NCI-H1930 (cell line): ENCODE measurements at regions not wholly inside any gene's neighbourhood (a gene's known extent, or its start where the extent isn't known, plus 50 kb on each side); places are given as distances from the start of the nearest gene placed in this dataset.

ENCODE experiments used
- DNase-seq, 2 experiments: peaks; one replicate each; lab custom pipeline; 2025; lab: John Stamatoyannopoulos, UW

DNA sequence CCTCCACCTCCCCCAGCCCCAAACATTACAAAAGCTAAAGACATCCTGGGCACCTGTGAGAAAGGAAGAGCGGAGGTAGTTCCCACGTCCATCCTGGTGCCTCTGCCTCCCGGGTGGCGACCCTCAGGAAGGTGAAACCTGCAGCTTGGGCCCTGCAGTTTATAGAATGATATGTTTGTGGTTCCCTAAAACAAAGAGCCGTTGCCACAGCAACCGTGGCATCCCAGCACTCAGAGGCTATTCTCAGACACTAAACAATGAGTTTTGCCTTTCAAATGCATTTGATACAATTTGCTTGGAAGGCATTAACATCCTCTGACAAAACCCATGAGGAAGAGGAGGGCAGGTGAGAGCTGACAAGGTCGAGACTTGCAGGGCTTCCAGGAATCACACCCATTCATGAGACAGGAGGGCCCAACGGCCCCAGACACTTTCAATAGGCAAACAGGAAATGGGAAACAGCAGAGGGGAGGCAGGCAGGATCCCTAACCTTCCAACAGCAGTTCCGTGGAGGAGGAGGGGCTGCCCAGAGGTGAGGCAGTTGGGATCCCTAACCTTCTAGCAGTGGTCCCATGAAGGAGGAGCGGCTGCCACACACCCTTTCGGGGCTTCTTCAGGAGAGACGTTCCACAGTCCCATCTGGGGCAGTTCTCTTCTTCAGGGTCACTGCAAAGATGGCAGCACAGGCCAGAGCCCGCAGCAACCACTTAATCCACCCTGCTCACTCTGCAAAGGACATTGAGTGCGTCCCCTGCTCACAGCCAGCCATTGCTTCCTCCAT, 379.2 kb downstream of the SHANK2 start:
- no peak for DNase-seq

DNA sequence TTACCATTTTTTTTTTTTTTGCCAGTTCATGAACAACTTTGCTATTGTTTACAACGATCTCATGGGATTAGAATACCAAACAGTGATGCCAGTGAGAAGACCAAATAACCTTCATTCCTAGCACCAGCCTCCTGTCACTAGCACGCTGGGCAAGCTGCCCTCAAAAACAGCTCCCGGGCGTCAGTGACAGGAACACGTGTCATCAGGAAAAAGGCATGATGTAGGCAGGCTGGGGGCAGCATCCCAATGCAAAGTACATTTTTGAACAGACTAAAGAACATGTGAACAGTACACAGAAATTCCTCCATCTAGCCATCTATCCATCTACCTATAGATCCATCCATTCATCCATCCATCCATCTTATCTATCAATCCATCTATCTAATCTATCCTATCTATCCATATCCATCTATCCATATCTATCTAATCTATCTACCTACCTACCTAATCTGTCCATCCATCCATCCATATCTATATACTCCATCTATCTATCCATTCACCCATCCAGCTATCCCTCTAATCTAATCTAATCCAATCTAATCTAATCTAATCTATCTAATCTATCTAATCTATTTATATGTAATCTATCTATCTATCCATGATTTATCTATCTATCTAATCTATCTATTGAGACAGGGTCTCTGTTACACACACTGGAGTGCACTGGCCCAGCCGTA, 378.5 kb downstream of the SHANK2 start:
- DNase-seq, result no peak

DNA sequence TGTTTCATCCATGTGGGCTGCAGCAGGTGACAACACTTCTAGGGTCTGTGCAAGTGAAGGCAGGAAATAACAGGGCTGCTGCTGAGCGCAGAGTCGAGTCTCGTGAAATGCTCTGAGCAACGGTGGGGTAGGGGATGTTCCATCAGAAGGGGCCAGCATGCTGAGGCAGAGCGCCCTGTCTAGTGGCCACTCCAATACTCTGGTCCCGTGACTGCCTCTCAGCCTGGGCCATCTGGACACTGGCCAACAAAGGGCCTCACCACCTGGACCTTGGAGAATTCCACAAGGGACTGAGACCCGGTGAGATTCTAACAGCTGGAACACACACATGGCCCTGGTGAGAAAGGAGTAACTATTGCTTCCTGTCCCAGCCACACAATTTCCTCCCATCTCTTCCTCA, 375.7 kb downstream of the SHANK2 start:
- DNase-seq, result no peak

DNA sequence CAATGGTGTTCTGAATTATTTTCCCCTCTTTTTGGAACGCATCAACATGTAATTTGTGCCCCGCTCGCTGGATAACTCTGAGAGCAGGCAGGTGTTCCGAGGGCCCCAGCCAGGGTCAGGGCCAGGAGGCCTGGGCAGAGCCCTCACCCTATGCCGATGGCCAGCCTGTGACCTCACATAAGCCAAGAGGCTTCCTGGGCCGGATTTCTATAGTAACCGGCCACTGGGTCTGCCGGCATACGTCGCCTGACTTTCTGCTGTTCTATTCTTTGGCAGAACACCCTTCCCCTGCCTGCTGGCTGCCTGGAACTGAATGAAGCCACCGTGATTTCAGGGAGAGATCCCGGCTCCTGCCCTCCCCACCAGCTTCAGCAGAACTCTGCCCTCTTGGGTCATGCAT, 375.2 kb downstream of the SHANK2 start:
- no peak for DNase-seq

DNA sequence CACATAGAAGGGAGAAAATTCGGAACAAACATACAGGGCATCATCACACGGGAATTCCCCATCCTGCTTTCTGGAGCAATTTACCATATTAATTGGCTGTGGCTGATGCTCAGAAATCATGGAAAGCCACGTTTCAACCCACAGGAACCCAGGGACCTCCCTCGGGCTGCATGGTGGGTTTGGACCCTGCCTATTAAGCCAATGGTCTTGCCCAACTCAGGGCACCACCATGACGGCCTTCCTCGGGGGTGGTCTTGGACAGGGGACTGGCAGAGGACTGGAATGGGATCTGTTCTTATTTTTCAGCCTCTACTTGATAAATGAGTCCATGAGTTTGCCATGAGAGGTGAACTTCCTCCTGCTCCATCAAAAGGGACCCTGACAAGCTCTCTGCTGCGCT, 374.0 kb downstream of the SHANK2 start:
- no peak for DNase-seq

DNA sequence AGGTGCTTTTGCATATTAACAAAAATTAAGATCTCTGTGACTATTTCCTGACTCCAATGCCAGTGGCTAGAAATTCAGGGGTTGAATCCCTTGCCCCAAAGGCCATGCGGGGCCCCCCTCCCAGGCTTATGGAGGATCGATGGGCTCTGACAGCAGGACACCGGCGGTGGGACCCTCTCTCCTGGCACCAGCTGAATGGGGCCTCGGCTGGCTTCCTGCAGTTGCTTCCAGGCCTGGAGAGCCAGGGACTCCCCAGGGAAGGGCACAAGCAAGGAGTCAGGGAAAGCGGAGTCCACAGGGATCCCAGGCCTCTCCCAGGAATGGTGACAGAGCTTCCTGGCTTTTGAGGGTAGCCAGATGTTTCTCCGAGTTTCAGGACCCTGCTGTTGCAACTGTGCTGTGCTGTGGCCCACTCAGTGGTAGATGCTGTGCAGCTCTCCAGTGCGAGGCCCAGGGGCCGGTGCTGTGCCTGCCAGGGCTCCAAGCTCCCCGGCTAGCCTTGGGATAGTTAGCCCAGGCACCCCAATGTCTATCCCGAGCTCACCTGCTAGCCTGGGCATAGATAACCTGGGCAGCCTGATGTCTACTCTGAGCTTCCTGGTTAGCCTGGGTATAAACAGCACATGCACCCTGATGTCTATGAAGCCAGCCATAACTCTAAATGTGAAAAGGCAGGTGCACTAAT, 372.6 kb downstream of the SHANK2 start:
- DNase-seq, result no peak

DNA sequence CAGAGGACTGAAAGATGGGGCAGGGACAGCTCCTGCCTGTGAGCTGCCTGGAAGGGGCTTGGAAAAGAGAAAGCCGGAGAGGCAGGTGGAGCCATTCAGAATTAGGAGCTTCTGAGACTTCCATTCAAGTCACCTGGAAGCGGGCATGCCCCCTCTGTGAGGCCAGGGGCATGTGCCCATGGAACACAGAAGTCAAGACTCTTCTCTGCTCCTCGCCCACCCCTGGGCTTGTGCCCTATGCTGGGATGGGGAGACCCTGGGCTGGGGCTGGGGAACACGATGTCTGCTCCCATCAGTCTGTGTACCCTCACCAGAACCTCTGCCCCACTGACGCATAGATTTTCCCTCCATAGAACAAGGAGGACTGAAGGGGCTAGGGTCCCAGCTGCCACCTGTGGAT, 372.0 kb downstream of the SHANK2 start:
- no peak for DNase-seq

DNA sequence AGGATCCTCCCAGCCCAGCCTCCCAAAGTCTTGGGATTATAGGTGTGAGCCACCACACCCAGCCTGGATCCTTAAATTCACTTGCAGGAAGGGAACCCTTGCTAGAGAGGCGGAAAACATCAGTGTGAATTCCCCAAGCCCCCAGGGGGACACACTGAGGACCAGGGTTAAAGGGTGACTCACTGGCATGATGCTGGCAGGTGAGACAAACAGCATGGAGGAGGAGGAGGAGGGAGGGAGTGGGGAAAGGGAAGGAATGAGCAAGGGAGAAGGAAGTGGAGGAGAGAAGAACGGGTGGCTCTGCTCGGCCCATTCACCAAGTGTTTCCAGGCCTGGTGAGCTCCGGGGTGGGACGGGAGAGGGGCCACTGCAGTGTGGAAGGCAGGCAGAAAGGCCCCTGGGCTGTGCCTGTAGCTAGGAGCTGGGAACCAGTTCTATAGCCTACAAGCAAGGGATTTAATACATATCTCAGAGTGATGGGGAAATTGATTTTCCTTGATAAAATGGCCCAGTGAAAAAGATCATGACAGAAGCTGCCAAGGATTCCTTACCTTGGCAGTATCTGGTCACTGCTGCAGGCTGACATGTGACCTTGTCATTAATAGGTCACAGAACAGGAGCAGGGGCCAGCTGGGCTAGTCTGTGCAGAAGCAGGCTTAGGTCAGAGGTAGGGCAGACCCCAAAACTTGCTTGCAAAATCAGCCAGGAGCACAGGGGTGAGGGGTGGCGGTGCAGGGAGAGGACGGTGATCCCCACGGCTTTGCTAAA, 370.2 kb downstream of the SHANK2 start:
- DNase-seq, result no peak

DNA sequence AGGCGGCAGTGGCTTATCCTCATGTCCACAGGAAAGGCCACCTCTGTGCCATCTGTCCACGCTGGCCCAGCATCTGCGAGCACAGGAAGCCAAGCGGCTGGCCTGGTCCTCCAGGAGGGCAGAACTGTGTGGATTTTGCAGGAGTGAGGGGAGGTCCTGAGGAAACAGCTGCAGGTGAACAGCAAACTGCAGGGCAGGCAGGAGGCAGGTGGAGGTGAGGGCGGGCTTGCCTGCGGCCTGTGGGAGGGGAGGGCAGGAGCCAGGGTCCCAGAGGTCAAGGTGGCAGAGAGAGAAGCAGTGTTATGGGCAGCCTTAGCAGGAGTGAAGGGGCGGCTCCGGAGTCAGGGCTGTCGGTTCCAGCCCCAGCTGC, 369.7 kb downstream of the SHANK2 start:
- DNase-seq, result no peak

DNA sequence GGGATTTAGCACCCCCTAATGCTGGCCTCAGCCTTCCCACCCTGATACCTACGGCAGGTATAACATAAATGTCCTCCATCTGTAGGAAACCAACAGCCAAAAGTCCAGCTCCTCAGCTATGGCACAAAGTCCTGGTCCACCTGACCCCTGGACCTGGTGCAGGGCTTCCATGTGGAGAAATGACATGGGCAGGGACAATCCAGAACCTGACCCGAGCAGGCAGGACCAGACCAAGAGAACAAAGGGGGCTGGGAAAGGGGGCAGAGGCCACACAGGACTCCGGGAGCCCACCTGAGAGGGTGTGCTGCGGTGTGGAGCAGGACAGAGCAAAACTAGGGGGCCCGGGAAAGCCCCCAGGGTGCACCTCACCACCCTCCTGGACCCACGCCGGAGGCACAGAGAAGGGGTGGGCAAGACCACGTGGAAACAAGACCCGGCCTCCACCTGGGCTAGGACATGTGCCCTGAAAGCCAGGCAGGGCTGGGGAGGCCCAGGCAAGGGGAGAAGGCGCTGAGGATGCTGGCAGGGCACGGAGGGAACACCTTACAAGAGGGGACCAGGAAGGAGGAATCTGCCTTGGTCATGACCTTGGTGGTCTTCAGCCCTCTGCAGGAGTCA, 368.9 kb downstream of the SHANK2 start:
- no peak for DNase-seq

DNA sequence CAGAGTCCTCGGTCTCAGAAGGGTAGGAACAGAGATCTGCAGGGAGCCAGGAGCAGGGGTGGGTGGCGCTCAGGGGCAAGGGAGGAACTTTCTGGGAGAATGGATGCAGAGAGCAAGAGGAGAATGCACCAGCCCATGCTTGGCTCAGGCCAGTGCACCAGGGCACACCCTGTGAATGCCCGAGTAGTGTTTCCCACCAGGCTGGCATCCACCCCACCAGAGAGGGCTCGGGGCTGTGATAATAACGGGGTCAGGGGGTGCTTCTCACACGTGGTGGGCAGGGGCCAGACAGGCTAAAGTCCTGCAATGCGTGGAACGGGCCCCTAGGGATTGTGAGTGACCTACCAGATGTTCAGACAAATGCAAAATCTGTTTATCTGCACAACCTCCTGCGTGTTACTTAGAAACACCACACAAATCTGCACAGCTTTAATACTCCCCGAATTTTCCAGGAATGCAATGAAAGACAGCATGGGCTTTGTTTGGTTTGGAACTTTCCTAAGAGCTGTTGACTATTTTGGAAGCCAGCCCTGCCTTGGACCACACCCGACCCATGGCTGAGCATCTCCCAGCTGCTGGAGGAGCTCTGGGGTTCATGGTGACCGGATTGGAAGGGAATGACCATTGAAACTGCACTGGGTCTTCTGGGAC, 368.3 kb downstream of the SHANK2 start:
- DNase-seq, result no peak

DNA sequence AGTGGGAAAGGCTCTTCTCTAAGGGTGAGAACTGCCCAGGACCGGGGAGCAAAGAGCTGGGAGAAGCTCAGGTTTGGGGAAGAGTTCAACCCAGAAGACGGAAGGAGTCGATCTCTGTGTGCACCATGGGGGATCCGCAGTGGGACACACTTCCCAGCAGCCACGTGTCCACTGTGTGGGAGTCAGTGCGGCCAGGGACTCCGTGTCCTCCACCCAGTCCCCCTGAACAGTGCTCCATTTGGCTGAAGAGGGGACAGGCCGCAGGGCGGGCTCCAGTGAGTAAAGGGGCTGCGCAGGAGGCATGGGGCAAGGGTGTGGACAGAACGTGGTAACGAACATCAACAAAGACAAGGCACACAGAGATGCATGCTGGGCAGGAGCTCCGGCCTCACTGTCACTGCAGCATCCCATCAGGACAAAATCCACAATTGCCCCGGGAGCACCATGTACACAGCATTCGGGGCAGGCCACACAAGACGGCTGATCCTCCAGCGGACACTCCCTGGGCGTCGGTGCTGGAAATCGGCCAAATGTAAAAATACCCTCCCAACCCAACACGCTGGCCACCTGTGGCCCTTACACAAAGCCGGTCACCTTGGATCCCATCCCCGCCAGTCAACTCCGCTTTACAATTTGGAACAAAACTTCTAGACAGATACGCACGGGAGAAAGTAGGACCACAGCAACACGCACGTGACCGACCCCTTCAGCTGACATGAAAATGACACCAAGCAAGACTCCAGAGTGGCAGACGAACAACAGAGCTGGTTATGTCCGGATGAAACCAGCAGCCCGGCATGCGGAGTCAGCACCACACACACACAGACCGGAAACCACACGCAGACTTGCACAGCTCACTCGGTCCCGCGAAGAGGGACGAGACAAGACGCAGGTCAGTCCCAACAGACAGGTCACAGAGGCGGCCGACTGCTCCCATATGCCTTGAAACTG, 366.8 kb downstream of the SHANK2 start:
- DNase-seq, result no peak

DNA sequence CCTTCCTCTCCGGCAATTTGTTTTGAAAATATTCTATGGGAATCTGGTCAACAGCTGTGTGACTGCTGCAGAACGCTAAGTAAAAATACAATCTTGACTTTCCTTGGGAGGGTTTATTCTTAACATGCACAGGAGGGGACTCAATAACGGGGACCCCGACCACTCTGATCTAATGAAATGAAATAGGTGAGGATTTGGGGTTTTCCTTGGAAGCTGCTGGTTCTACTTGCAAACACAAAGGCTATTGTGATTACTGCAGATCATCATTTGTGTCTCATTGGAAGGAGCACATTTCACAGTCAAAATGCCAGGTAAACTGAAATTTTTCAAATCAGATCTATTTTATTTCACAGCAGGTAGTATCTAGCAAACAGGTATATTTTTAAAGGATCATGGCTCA, 366.1 kb downstream of the SHANK2 start:
- no peak for DNase-seq

DNA sequence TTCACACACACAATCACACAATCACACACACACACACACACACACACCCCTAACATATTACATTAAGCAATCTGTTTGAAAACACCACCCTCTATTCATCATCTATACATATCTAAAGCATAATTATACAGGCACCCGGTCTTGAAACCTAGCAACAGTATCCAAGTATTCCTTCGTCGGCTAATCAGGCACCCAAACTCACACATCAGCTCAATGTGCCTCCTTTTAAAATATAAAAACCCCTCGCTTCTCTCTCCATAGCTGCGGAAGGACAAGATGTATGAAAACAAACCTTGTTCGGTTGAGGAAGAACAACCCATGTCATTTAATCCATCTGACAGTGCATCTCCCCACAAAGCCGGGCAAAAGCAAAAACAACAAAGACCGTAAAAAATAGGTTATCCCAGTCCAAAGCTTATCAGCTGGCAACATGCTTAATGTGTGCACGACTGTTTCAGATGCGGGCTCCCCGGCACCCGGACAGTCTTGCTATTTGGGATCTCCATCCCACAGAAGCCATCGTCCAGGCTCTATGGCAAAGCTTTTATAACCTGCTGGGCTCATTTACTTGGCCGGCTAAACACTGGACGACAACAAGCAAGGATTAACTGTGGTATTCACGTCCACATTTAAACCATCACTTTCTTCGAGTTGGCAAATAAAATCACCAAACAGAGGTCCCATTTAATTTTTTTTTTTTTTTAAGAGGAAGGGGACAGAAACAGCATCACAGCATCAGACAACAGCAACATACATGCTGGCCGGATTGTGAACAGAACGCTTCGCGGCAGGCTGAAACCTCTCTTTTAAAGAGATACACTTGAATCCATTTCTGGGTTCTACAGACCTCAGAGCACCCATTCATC, 365.5 kb downstream of the SHANK2 start:
- DNase-seq, result no peak

DNA sequence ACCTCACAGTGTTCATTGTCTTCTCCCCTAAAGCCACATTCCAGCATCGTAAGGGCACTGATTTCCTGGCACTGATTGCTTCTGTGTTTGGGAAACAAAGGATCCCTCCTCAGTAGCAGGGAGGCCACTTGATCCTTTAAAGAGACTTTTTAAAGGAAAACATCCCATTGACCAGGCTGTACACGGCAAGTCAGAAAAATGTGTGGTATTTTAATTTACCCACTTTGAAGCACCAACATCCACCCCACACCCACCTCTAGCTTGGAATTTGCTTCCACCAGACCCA, 364.9 kb downstream of the SHANK2 start:
- DNase-seq, result no peak

DNA sequence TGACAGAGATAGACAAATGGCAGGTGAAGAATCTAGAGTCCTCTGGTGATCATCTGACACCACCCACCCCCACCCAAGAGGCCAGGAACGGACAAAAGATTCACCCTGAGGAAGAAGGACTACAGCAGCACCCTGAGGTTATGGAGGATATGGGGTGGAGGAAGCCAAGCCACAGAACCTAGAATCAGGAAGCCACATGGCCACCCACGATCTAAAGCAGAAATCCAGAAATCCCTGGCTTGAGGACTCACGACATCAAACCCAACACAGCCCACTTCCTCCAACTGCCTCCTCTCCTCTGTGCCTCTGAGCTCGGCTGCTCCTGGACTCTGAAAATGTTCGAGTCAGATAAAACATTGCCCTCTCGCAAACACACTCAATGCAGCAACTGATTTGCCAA, 364.3 kb downstream of the SHANK2 start:
- no peak for DNase-seq

DNA sequence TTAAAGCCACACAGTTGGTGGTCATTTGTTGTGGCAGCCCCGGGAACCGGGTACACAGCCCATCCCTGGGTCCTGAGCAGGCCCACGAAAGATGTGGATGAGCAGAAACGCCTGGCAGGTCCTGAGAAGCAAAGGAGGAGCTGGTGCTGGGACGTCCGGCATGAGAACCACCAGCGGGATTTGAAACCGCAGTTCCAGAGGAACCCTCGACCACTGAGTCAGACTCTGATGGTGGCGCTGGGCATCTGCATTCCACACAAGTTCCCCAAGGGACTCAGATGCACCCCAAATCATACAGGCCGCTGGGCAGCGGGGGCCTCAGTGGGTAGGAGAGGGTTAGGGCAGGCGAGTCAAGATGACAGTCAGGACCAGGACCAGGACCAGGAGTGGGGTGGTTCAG, 363.0 kb downstream of the SHANK2 start:
- no peak for DNase-seq

DNA sequence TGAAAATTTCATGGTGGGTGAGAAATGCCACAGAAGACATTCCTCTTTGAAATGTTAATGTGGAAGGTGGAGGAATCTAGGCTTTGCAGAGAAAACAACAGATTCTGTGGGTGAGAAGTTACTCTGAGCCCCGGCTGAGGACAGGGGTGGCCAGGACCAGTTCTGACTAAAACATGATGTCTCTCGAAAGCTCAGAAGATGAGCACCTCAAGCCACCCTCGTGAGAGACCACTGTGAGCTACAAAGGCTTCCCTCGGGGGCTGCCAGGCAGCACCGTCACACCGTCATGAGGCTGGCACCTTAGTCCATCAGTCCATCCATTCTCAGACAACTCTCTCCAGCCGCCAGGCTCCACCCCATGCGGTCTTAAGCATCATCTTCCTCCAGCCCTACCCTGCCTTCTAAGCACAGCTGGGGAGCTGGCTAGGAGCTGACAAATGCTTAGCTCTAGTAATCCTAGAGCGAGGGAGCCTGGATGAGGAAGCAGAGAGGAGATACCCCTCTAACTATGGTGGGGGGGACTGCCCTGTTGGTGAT, 360.5 kb downstream of the SHANK2 start:
- DNase-seq, result no peak

DNA sequence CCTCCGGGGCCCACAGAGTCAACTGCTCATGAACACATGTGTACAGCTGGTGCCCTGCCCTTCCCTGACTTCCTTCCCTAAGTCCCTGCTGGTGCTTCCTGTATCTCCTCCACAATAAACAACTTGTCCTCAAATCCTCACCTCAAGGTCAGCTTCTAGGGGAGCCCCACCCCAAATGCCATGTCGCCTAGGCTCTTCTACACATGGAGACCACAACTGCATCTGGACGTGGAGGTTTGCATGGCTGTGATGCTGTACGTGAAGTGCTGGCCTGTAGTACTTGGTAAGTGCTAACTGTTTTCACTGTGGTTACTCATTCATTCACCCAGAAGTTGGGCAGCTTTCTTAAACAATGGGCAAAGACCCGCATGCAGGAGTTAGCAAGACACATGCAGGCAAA, 359.5 kb downstream of the SHANK2 start:
- no peak for DNase-seq
